Suprapubic skin (tissue), 4 donors: ENCODE measurements at regions not wholly inside any gene's neighbourhood (a gene's known extent, or its start where the extent isn't known, plus 50 kb on each side); places are given as distances from the start of the nearest gene placed in this dataset.

Source experiments
- DNase-seq, 2 donors: peaks; one replicate each; pipeline ENCODE4 v3.0.0-alpha.2; 2019; ENCODE audit warnings: low spot score in 2 of 2
- H3K27ac ChIP-seq: fragments of 200-600 bp; sonication (generic); one replicate; pipeline ENCODE4 v1.5.1; 2019
- H3K27me3 ChIP-seq: fragments of 200-600 bp; sonication (generic); one replicate; pipeline ENCODE4 v1.5.1; 2019
- H3K36me3 ChIP-seq: fragments of 200-600 bp; sonication (generic); one replicate; pipeline ENCODE4 v1.5.1; 2019
- H3K4me1 ChIP-seq: fragments of 200-600 bp; sonication (generic); one replicate; pipeline ENCODE4 v1.5.1; 2019
- H3K4me3 ChIP-seq: fragments of 200-600 bp; sonication (generic); one replicate; pipeline ENCODE4 v1.5.1; 2019; ENCODE audit warnings: mild to moderate bottlenecking
- H3K9me3 ChIP-seq: fragments of 200-600 bp; sonication (generic); one replicate; pipeline ENCODE4 v1.5.1; 2019
- CTCF ChIP-seq, 2 donors: fragments of 200-600 bp in 1 of 2; fragments of 450-650 bp in 1 of 2; sonication (generic) in 1 of 2; IDR thresholded peaks; one replicate each; pipeline ENCODE4 v1.5.1; 2016 to 2019; ENCODE audit warnings: antibody characterized with exemption in 2 of 2, mild to moderate bottlenecking in 1 of 2, moderate library complexity in 1 of 2
- EP300 ChIP-seq: sonication (generic); formaldehyde crosslinking; IDR thresholded peaks from one replicate; pipeline ENCODE4 v1.6.1; 2017; ENCODE audit warnings: antibody characterized with exemption
- POLR2A ChIP-seq, 2 donors: fragments of 450-650 bp; IDR thresholded peaks; one replicate each; pipeline ENCODE4 v1.6.1; 2017; ENCODE audit warnings: antibody characterized with exemption in 2 of 2, mild to moderate bottlenecking in 2 of 2, moderate library complexity in 2 of 2
- POLR2AphosphoS5 ChIP-seq, 3 donors: sonication (generic); formaldehyde crosslinking; IDR thresholded peaks; one replicate each; pipeline ENCODE4 v1.6.1; 2017; ENCODE audit warnings: antibody characterized with exemption in 3 of 3
- WGBS: methylation state at CpG from one replicate; pipeline ENCODE4 v1.1.5; 2018; 5-methylcytosine and 5-hydroxymethylcytosine counted together

GRCh38 chr4:43243433-43244116 lies 351.1 kb downstream of the GRXCR1 start:
- TF ChIP-seq POLR2AphosphoS5 (IDR thresholded peaks at IDR 0.05) (no peak), POLR2A (IDR thresholded peaks at IDR 0.05) (no peak), CTCF (IDR thresholded peaks at IDR 0.05) (no peak), EP300 (no peak)

GRCh38 chr4:43244688-43245382 lies 352.3 kb downstream of the GRXCR1 start:
- Histone ChIP-seq H3K36me3 (no peaks in the 10 kb centered on the region), H3K27me3 (no peaks in the 10 kb centered on the region), H3K4me3 (no peak overlapping the region), H3K27ac (no peak overlapping the region), H3K9me3 (no peaks in the 10 kb centered on the region), H3K4me1 (no peaks in the 10 kb centered on the region)
- 33% methylated on average over 1 of the region's 1 CpG for WGBS
- TF ChIP-seq POLR2A (IDR thresholded peaks at IDR 0.05) (no peak), POLR2AphosphoS5 (IDR thresholded peaks at IDR 0.05) (no peak), CTCF (IDR thresholded peaks at IDR 0.05) (no peak), EP300 (no peak)
- DNase-seq, result no peak

More at GRCh38 chr4:43243433-43244116, 351.1 kb downstream of the GRXCR1 start:
- Histone ChIP-seq H3K4me1 (no peaks in the 10 kb centered on the region), H3K36me3 (no peaks in the 10 kb centered on the region), H3K27me3 (no peaks in the 10 kb centered on the region), H3K9me3 (no peaks in the 10 kb centered on the region), H3K27ac (no peak overlapping the region), H3K4me3 (no peak overlapping the region)
- no peak for DNase-seq
- WGBS, result 88% methylated on average over 4 of the region's 4 CpGs

GRCh38 chr4:43251841-43252240 lies 359.3 kb downstream of the GRXCR1 start:
- no peak for TF ChIP-seq EP300
- no peak for TF ChIP-seq POLR2AphosphoS5 (IDR thresholded peaks at IDR 0.05)
- no peak for TF ChIP-seq CTCF (IDR thresholded peaks at IDR 0.05)
- H3K27me3 ChIP-seq, result no peaks in the 10 kb centered on the region
- no peak overlapping the region for H3K4me3 ChIP-seq
- H3K27ac ChIP-seq, result no peak overlapping the region
- no peak for DNase-seq
- no peaks in the 10 kb centered on the region for H3K36me3 ChIP-seq
- H3K9me3 ChIP-seq, result peaks cover 10% of the 10 kb centered on the region
- no peaks in the 10 kb centered on the region for H3K4me1 ChIP-seq
- 49% methylated on average over 2 of the region's 2 CpGs for WGBS

GRCh38 chr4:43253541-43253940 lies 361.0 kb downstream of the GRXCR1 start:
- Histone ChIP-seq H3K4me3 (no peak overlapping the region), H3K27ac (no peak overlapping the region), H3K9me3 (peaks cover 14% of the 10 kb centered on the region), H3K27me3 (no peaks in the 10 kb centered on the region), H3K36me3 (no peaks in the 10 kb centered on the region), H3K4me1 (no peaks in the 10 kb centered on the region)
- no peak for TF ChIP-seq POLR2AphosphoS5 (IDR thresholded peaks at IDR 0.05)
- no peak for TF ChIP-seq CTCF (IDR thresholded peaks at IDR 0.05)
- TF ChIP-seq POLR2A (IDR thresholded peaks at IDR 0.05), result no peak
- TF ChIP-seq EP300, result no peak
- no peak for DNase-seq

- no peak for TF ChIP-seq EP300
- TF ChIP-seq POLR2AphosphoS5 (IDR thresholded peaks at IDR 0.05), result no peak
- no peak for TF ChIP-seq POLR2A (IDR thresholded peaks at IDR 0.05)
- TF ChIP-seq CTCF (IDR thresholded peaks at IDR 0.05), result no peak
- H3K9me3 ChIP-seq, result no peaks in the 10 kb centered on the region
- no peak for DNase-seq
- no peaks in the 10 kb centered on the region for H3K27me3 ChIP-seq
- H3K4me3 ChIP-seq, result no peak overlapping the region
- no peaks in the 10 kb centered on the region for H3K4me1 ChIP-seq
- H3K27ac ChIP-seq, result no peak overlapping the region
- H3K36me3 ChIP-seq, result no peaks in the 10 kb centered on the region
Measured at GRCh38 chr4:43264730-43265129, 372.2 kb downstream of the GRXCR1 start.
